ENCODE measurements at regions not wholly inside any gene's neighbourhood (a gene's known extent, or its start where the extent isn't known, plus 50 kb on each side); places are given as distances from the start of the nearest gene placed in this dataset.

- Histone ChIP-seq H3K27ac (no peak overlapping the region), H3K9me3 (no peaks in the 10 kb centered on the region), H3K36me3 (no peaks in the 10 kb centered on the region), H3K4me3 (no peak overlapping the region), H3K27me3 (no peaks in the 10 kb centered on the region), H3K4me1 (no peaks in the 10 kb centered on the region)
- DNase-seq = no peak
- ATAC-seq = no peak
- 57% methylated on average over 4 of the region's 4 CpGs for WGBS (ENCODE audit: insufficient coverage, low coverage, low lambda C conversion rate, missing lambda C conversion rate)
- no peak for TF ChIP-seq POLR2A (IDR thresholded peaks at IDR 0.05)
- no peak for TF ChIP-seq CTCF (IDR thresholded peaks at IDR 0.05)
- intact Hi-C loops (cut with DNase I) = no loop called here
Measured at GRCh38 chr10:105844241-105844640, 1203.2 kb downstream of the SORCS3 start.

GRCh38 chr10:105843786-105844185 is 1202.7 kb downstream of the SORCS3 start:
- H3K27me3 ChIP-seq = no peaks in the 10 kb centered on the region
- ATAC-seq = no peak

GRCh38 chr10:105840288-105840770 is 1199.2 kb downstream of the SORCS3 start:
- TF ChIP-seq CTCF (IDR thresholded peaks at IDR 0.05) (no peak), POLR2A (IDR thresholded peaks at IDR 0.05) (no peak)
- intact Hi-C loops (cut with DNase I) = no loop called here
- no peak for DNase-seq

More at GRCh38 chr10:105843786-105844185, 1202.7 kb downstream of the SORCS3 start:
- H3K4me1 ChIP-seq = no peaks in the 10 kb centered on the region
- 18% methylated on average over 3 of the region's 3 CpGs for WGBS (ENCODE audit: insufficient coverage, low coverage, low lambda C conversion rate, missing lambda C conversion rate)
- intact Hi-C loops (cut with DNase I) = no loop called here
- H3K9me3 ChIP-seq = no peaks in the 10 kb centered on the region
- H3K4me3 ChIP-seq = no peak overlapping the region
- DNase-seq = no peak
- H3K27ac ChIP-seq = no peak overlapping the region
- no peaks in the 10 kb centered on the region for H3K36me3 ChIP-seq
- no peak for TF ChIP-seq POLR2A (IDR thresholded peaks at IDR 0.05)
- TF ChIP-seq CTCF (IDR thresholded peaks at IDR 0.05) = no peak

GRCh38 chr10:105838392-105838791 is 1197.3 kb downstream of the SORCS3 start:
- DNase-seq (no peak), ATAC-seq (no peak)
- H3K4me3 ChIP-seq = no peak overlapping the region
- 31% methylated on average over 2 of the region's 2 CpGs for WGBS (ENCODE audit: insufficient coverage, low coverage, low lambda C conversion rate, missing lambda C conversion rate)
- intact Hi-C loops (cut with DNase I) = no loop called here
- no peak for TF ChIP-seq POLR2A (IDR thresholded peaks at IDR 0.05)
- TF ChIP-seq CTCF (IDR thresholded peaks at IDR 0.05) = no peak
- no peak overlapping the region for H3K27ac ChIP-seq
- no peaks in the 10 kb centered on the region for H3K9me3 ChIP-seq
- no peaks in the 10 kb centered on the region for H3K27me3 ChIP-seq
- H3K4me1 ChIP-seq = no peaks in the 10 kb centered on the region
- H3K36me3 ChIP-seq = no peaks in the 10 kb centered on the region

More at GRCh38 chr10:105840288-105840770, 1199.2 kb downstream of the SORCS3 start:
- ATAC-seq = no peak
- Histone ChIP-seq H3K27ac (no peak overlapping the region), H3K27me3 (no peaks in the 10 kb centered on the region), H3K36me3 (no peaks in the 10 kb centered on the region), H3K4me3 (no peak overlapping the region), H3K9me3 (no peaks in the 10 kb centered on the region), H3K4me1 (no peaks in the 10 kb centered on the region)
- WGBS (ENCODE audit: insufficient coverage, low coverage, low lambda C conversion rate, missing lambda C conversion rate) = 51% methylated on average over 6 of the region's 6 CpGs

GRCh38 chr10:105837951-105838350 is 1196.9 kb downstream of the SORCS3 start:
- DNase-seq (no peak), ATAC-seq (peak; percentile 72 to 90 (median 80))
- Histone ChIP-seq H3K27me3 (no peaks in the 10 kb centered on the region), H3K36me3 (no peaks in the 10 kb centered on the region), H3K4me1 (no peaks in the 10 kb centered on the region), H3K9me3 (no peaks in the 10 kb centered on the region), H3K27ac (no peak overlapping the region), H3K4me3 (peak overlapping the region in 2 of 3 donors; percentile 20 to 22)
- 39% methylated on average over 2 of the region's 2 CpGs for WGBS (ENCODE audit: insufficient coverage, low coverage, low lambda C conversion rate, missing lambda C conversion rate)
- TF ChIP-seq POLR2A (IDR thresholded peaks at IDR 0.05) (no peak), CTCF (IDR thresholded peaks at IDR 0.05) (no peak)
- intact Hi-C loops (cut with DNase I) = no loop called here

Measured in right lobe of liver (tissue), 6 donors.